Kidney glomerular epithelial cell (primary cell): ENCODE measurements at regions not wholly inside any gene's neighbourhood (a gene's known extent, or its start where the extent isn't known, plus 50 kb on each side); places are given as distances from the start of the nearest gene placed in this dataset.
A peak's percentile ranks its signal among the peaks of the same experiment; 100 is the strongest.
"Not testable (repeated sequence)": the region's sequence is repeated elsewhere in the genome, so short reads cannot be mapped to it uniquely, and the experiment has no call there.

Experiments
- DNase-seq: peaks from one replicate; lab custom pipeline; 2025; lab: John Stamatoyannopoulos, UW

- DNase-seq: no peak
Measured at GRCh38 chr17:71011391-71011790, 842.1 kb downstream of the KCNJ2 start.

- no peak for DNase-seq
Measured at GRCh38 chr17:71019699-71020098, 850.4 kb downstream of the KCNJ2 start.

GRCh38 chr17:71022758-71023157 is 853.4 kb downstream of the KCNJ2 start:
- no peak for DNase-seq

- DNase-seq: peak; percentile 35
Measured at GRCh38 chr17:71023249-71024030, 854.1 kb downstream of the KCNJ2 start.

- DNase-seq: no peak
Measured at GRCh38 chr17:71024172-71024571, 854.8 kb downstream of the KCNJ2 start.

- no peak for DNase-seq
Measured at GRCh38 chr17:71024969-71025368, 855.6 kb downstream of the KCNJ2 start.

- DNase-seq: no peak
Measured at GRCh38 chr17:71029246-71029645, 859.9 kb downstream of the KCNJ2 start.

GRCh38 chr17:71031286-71031685 is 862.0 kb downstream of the KCNJ2 start:
- DNase-seq: not testable (repeated sequence)

GRCh38 chr17:71032746-71033273 is 863.5 kb downstream of the KCNJ2 start:
- DNase-seq: no peak

GRCh38 chr17:71033336-71033735 is 864.0 kb downstream of the KCNJ2 start:
- no peak for DNase-seq

- DNase-seq: no peak
Measured at GRCh38 chr17:71035226-71035625, 865.9 kb downstream of the KCNJ2 start.

- DNase-seq: no peak
Measured at GRCh38 chr17:71037386-71037785, 868.1 kb downstream of the KCNJ2 start.

- DNase-seq: no peak
Measured at GRCh38 chr17:71039391-71039790, 870.1 kb downstream of the KCNJ2 start.

- DNase-seq: no peak
Measured at GRCh38 chr17:71052971-71053370, 883.6 kb downstream of the KCNJ2 start.

- DNase-seq: no peak
Measured at GRCh38 chr17:71055128-71055527, 885.8 kb downstream of the KCNJ2 start.

- DNase-seq: no peak
Measured at GRCh38 chr17:71057448-71057847, 888.1 kb downstream of the KCNJ2 start.

GRCh38 chr17:71057938-71058337 is 888.6 kb downstream of the KCNJ2 start:
- DNase-seq: no peak

GRCh38 chr17:71063127-71063526 is 893.8 kb downstream of the KCNJ2 start:
- no peak for DNase-seq

- DNase-seq: no peak
Measured at GRCh38 chr17:71063559-71063958, 894.2 kb downstream of the KCNJ2 start.

- no peak for DNase-seq
Measured at GRCh38 chr17:71067669-71068407, 898.5 kb downstream of the KCNJ2 start.

- DNase-seq: no peak
Measured at GRCh38 chr17:71068408-71068750, 899.0 kb downstream of the KCNJ2 start.

GRCh38 chr17:71071041-71071440 is 901.7 kb downstream of the KCNJ2 start:
- DNase-seq: no peak

- DNase-seq: peak; percentile 7
Measured at GRCh38 chr17:71071837-71072236, 902.5 kb downstream of the KCNJ2 start.
